ENCODE measurements at regions not wholly inside any gene's neighbourhood (a gene's known extent, or its start where the extent isn't known, plus 50 kb on each side); places are given as distances from the start of the nearest gene placed in this dataset.

- H3K4me3 ChIP-seq: no peak overlapping the region
- no peak overlapping the region for H3K27ac ChIP-seq
Observed at GRCh38 chr11:110818032-110818687, 105.9 kb upstream of the ARHGAP20 start.

GRCh38 chr11:110812086-110812733 is 100.0 kb upstream of the ARHGAP20 start:
- no peak overlapping the region for H3K27ac ChIP-seq
- no peak overlapping the region for H3K4me3 ChIP-seq

- Histone ChIP-seq H3K27ac (no peak overlapping the region), H3K4me3 (no peak overlapping the region)
Observed at GRCh38 chr11:110809417-110810199, 97.4 kb upstream of the ARHGAP20 start.

- Histone ChIP-seq H3K4me3 (no peak overlapping the region), H3K27ac (no peak overlapping the region)
Observed at GRCh38 chr11:110808248-110808647, 96.0 kb upstream of the ARHGAP20 start.

GRCh38 chr11:110807801-110808200 is 95.6 kb upstream of the ARHGAP20 start:
- Histone ChIP-seq H3K27ac (no peak overlapping the region), H3K4me3 (no peak overlapping the region)

GRCh38 chr11:110805756-110806155 is 93.5 kb upstream of the ARHGAP20 start:
- H3K27ac ChIP-seq: no peak overlapping the region

GRCh38 chr11:110802162-110802561 is 89.9 kb upstream of the ARHGAP20 start:
- no peak overlapping the region for H3K4me3 ChIP-seq
- no peak overlapping the region for H3K27ac ChIP-seq

More at GRCh38 chr11:110805756-110806155, 93.5 kb upstream of the ARHGAP20 start:
- no peak overlapping the region for H3K4me3 ChIP-seq

- no peak overlapping the region for H3K4me3 ChIP-seq
- H3K27ac ChIP-seq: no peak overlapping the region
Observed at GRCh38 chr11:110801328-110801727, 89.1 kb upstream of the ARHGAP20 start.

GRCh38 chr11:110798201-110798900 is 86.1 kb upstream of the ARHGAP20 start:
- Histone ChIP-seq H3K27ac (no peak overlapping the region), H3K4me3 (no peak overlapping the region)

GRCh38 chr11:110797453-110797852 is 85.2 kb upstream of the ARHGAP20 start:
- Histone ChIP-seq H3K4me3 (no peak overlapping the region), H3K27ac (no peak overlapping the region)

- H3K4me3 ChIP-seq: no peak overlapping the region
- H3K27ac ChIP-seq: no peak overlapping the region
Observed at GRCh38 chr11:110795112-110795624, 82.9 kb upstream of the ARHGAP20 start.

- Histone ChIP-seq H3K4me3 (no peak overlapping the region), H3K27ac (no peak overlapping the region)
Observed at GRCh38 chr11:110793556-110793955, 81.3 kb upstream of the ARHGAP20 start.

GRCh38 chr11:110791621-110792020 is 79.4 kb upstream of the ARHGAP20 start:
- no peak overlapping the region for H3K4me3 ChIP-seq
- no peak overlapping the region for H3K27ac ChIP-seq

GRCh38 chr11:110787680-110788079 is 75.4 kb upstream of the ARHGAP20 start:
- Histone ChIP-seq H3K4me3 (no peak overlapping the region), H3K27ac (no peak overlapping the region)

GRCh38 chr11:110786226-110786902 is 74.1 kb upstream of the ARHGAP20 start:
- H3K4me3 ChIP-seq: no peak overlapping the region
- no peak overlapping the region for H3K27ac ChIP-seq

GRCh38 chr11:110785398-110785797 is 73.2 kb upstream of the ARHGAP20 start:
- Histone ChIP-seq H3K27ac (no peak overlapping the region), H3K4me3 (no peak overlapping the region)

- H3K27ac ChIP-seq: no peak overlapping the region
- H3K4me3 ChIP-seq: no peak overlapping the region
Observed at GRCh38 chr11:110782616-110783015, 70.4 kb upstream of the ARHGAP20 start.

GRCh38 chr11:110779108-110779507 is 66.9 kb upstream of the ARHGAP20 start:
- H3K27ac ChIP-seq: peak overlapping the region in 1 of 21 experiments; percentile 61
- H3K4me3 ChIP-seq: no peak overlapping the region

- peak overlapping the region in 6 of 21 experiments; percentile 13 to 61 (median 41) for H3K27ac ChIP-seq
- no peak overlapping the region for H3K4me3 ChIP-seq
Observed at GRCh38 chr11:110778343-110778742, 66.1 kb upstream of the ARHGAP20 start.
